ENCODE measurements at regions not wholly inside any gene's neighbourhood (a gene's known extent, or its start where the extent isn't known, plus 50 kb on each side); places are given as distances from the start of the nearest gene placed in this dataset.

DNA sequence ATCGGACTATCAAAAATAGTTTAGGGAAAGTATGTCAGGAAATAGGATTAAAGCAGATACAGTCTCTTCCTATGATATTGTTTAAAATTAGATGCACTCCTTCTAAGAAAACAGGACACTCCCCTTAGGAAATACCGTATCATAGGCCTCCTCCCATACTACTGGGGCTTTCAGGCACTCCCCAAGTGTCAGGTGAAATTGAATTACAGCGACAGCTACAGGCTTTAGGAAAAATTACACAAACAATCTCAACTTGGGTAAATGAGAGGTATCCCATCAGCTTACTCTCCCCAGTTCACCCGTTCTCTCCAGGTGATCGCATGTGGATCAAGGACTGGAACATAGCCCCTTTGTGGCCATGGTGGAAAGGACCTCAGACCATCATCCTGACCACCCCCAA is 110.4 kb upstream of the EPB41L4A start:
- no peaks in the 10 kb centered on the region for H3K4me1 ChIP-seq
- H3K4me3 ChIP-seq, result no peak overlapping the region
- TF ChIP-seq, protein P1, sequence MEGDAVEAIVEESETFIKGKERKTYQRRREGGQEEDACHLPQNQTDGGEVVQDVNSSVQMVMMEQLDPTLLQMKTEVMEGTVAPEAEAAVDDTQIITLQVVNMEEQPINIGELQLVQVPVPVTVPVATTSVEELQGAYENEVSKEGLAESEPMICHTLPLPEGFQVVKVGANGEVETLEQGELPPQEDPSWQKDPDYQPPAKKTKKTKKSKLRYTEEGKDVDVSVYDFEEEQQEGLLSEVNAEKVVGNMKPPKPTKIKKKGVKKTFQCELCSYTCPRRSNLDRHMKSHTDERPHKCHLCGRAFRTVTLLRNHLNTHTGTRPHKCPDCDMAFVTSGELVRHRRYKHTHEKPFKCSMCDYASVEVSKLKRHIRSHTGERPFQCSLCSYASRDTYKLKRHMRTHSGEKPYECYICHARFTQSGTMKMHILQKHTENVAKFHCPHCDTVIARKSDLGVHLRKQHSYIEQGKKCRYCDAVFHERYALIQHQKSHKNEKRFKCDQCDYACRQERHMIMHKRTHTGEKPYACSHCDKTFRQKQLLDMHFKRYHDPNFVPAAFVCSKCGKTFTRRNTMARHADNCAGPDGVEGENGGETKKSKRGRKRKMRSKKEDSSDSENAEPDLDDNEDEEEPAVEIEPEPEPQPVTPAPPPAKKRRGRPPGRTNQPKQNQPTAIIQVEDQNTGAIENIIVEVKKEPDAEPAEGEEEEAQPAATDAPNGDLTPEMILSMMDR (IDR thresholded peaks at IDR 0.05), result peak in 8 of 9 donors; percentile 10 to 57 (median 48)
- H3K36me3 ChIP-seq, result no peaks in the 10 kb centered on the region
- no peaks in the 10 kb centered on the region for H3K27me3 ChIP-seq
- ATAC-seq (no peak), DNase-seq (no peak)
- intact Hi-C loops (cut with DNase I), result loop anchor here in 1 of 10 donors (5.0 kb wide), 1 partner anchor 347 kb away; no protein-coding TSS in a partner anchor
- H3K9me3 ChIP-seq, result no peaks in the 10 kb centered on the region
- H3K27ac ChIP-seq, result no peak overlapping the region
- WGBS, 2 donors, result 40 to 45% methylated on average over 5 of the region's 5 CpGs

DNA sequence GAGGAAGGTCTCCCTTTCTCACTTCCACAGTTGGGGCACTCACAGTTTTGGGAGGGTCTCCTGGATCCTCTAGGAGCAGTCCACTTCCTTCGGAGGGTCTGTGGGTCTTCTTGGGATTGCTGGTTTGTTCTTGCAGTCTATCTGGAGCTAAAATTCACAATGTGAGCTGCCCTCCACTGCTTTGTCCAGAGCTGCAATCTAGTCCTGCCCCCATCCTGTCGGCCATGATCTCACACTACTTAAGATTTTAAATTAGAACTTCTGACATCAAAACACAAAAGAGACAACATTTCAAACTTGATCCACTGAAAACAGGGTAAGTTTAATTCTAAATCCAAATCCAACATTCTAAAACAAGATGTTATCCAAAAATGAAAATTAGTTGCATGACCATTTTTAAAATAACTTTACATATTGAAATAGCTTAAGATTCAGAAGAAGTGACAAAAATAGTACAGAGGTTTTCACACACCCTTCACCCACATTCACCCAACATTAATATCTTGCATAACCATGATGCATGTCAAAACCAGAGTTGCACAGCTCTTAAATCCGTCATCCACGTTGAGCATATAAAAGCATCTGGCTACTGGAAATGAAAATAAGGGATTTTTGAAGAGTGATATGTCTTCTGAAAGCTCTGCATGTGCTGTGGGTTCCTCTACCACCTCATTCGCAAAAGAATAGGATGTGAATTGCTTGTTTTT is 113.7 kb upstream of the EPB41L4A start:
- WGBS, 2 donors, result 80% methylated on average over 5 of the region's 5 CpGs
- H3K9me3 ChIP-seq, result no peaks in the 10 kb centered on the region
- no peak overlapping the region for H3K4me3 ChIP-seq
- H3K27me3 ChIP-seq, result no peaks in the 10 kb centered on the region
- intact Hi-C loops (cut with DNase I), result loop anchor here in 3 of 10 donors (10.0 kb wide), 3 partner anchors 338 to 358 kb away; no protein-coding TSS in a partner anchor
- no peak overlapping the region for H3K27ac ChIP-seq
- DNase-seq (no peak), ATAC-seq (no peak)
- TF ChIP-seq, protein P1 (IDR thresholded peaks at IDR 0.05), result no peak
- no peaks in the 10 kb centered on the region for H3K4me1 ChIP-seq
- no peaks in the 10 kb centered on the region for H3K36me3 ChIP-seq

DNA sequence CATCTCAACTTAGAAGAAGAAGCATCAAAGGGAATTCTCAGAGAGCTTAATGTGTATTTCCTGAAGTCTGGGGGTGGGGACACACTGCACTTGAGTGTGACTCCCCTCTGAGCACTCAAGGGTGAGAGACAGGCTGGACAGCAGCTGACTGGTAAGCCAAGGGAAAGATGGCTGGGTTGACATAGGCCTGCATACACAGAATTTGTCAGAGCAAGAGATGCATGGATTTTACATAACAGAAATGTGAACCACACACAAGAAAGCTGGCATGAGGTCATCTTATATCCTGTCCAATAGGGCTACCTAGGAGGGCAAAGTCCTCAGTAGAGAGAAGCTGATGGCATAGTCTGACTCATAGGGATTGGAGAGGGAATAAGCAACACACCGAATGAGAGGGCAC is 114.3 kb upstream of the EPB41L4A start:
- WGBS, 2 donors, result 42 to 46% methylated on average over 1 of the region's 1 CpG
- Histone ChIP-seq H3K27me3 (no peaks in the 10 kb centered on the region), H3K9me3 (no peaks in the 10 kb centered on the region), H3K27ac (no peak overlapping the region), H3K4me1 (no peaks in the 10 kb centered on the region), H3K36me3 (no peaks in the 10 kb centered on the region), H3K4me3 (no peak overlapping the region)
- DNase-seq, result no peak
- TF ChIP-seq, protein P1 (IDR thresholded peaks at IDR 0.05), result no peak
- peak in 1 of 8 donors; percentile 41 for ATAC-seq
- intact Hi-C loops (cut with DNase I), result loop anchor here in 3 of 10 donors (10.0 kb wide), 3 partner anchors 339 to 359 kb away; no protein-coding TSS in a partner anchor

DNA sequence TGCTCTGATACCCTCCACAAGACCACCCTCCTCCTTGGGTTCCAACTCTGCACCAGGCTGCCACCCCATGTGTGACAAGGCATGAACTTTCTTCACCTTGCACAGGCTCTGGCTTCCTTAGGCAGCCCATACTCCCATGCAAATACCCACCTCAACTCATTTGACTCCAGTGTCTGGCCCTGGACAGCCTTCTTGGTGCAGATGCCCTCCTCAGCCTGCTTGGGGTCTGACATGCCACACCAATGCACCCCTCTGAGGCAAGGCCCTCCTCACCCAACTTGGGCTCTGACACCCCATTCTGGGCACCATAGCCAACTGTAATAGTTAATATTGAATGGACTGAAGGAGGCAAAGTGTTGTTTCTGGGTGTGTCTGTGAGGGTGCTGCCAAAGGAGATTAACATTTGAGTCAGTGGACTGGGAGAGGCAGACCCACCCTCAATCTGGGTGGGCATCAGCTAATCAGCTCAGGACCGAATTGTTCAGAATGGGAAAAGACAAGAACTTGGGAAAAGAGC is 115.0 kb upstream of the EPB41L4A start:
- Histone ChIP-seq H3K27me3 (no peaks in the 10 kb centered on the region), H3K4me1 (no peaks in the 10 kb centered on the region), H3K9me3 (no peaks in the 10 kb centered on the region), H3K27ac (no peak overlapping the region), H3K36me3 (no peaks in the 10 kb centered on the region), H3K4me3 (no peak overlapping the region)
- TF ChIP-seq, protein P1 (IDR thresholded peaks at IDR 0.05), result no peak
- ATAC-seq, result no peak
- intact Hi-C loops (cut with DNase I), result loop anchor here in 3 of 10 donors (10.0 kb wide), 3 partner anchors 339 to 359 kb away; no protein-coding TSS in a partner anchor
- WGBS, 2 donors, result 80 to 86% methylated on average over 1 of the region's 1 CpG
- DNase-seq, result no peak
